Fibroblast of skin of abdomen (primary cell): ENCODE measurements at regions not wholly inside any gene's neighbourhood (a gene's known extent, or its start where the extent isn't known, plus 50 kb on each side); places are given as distances from the start of the nearest gene placed in this dataset.

ENCODE experiments used
- DNase-seq: peaks from one replicate; pipeline ENCODE4 v3.0.0-alpha.2; 2013

DNA sequence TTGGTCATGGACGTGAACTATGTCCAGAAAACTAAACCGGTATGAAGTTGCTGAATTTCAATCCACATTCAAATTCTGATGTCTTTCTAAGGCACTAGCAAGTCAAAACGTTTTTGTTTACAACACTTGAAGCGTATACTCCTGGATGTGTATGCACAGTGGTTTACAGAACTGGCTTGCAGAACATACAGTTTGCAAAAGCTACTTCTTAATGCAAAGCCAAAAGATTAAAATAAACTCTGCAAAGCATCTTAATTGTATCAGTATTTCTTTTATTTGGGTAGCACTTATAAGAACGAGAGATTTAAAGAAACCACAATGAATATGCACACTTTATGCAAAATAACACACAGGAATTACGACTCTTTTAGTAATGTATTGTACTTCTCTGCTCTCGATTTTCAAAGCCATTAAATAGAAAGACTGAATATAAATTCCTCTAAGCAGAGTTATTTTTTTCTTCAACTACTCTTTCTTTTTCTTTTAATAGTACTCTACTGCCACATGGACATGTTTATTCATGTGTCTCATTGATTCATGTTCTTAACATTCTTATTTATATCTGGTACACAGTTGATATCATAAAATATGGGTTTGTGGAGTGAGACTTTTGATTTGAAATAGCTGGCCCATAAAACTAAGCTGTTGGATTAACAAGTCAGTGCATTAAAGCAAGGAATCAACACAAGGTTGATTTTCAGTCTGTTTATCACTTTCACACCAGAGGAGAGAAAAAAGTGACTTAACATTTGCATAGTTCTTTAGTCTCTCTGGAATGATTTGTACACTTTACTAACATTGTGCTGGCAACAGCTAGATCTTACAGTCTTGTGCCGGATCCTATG, 189.4 kb upstream of the STEAP4 start:
- no peak for DNase-seq

DNA sequence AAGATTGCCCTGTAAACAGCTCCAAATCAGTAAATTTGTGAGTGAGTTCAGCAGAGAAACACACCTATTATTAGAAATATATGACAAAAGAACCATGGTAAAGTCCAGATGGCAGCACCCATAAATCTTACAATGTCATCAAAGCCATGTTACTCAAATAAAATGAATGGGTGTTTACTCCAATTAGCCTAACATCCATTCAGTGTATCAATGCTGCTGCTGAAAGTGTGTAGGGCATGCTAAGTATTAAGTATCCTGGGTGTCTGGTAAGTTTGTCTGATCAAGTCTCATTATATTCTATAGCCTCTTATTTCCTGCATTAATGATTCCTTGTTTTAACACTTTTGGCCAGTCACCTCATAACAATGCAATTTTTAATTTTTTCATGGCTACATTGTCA, 185.5 kb upstream of the STEAP4 start:
- no peak for DNase-seq

DNA sequence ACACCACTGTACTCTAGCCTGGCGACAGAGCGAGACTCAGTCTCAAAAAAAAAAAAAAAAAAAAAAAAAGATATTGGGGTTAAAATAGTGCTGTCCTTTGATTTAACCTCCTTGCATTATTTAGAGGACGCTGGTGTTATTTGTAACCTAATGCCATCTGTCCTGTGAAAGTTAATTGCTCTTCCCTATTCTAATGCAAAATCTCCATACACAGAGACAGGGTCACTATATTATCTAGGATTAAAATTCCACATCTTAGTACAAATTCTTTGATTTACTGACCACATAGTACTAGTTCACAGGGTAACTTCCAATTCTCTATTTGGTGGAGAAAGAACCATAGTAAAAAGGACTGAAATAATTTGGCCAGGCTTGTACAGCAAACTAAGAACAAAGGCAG, 184.2 kb upstream of the STEAP4 start:
- no peak for DNase-seq

DNA sequence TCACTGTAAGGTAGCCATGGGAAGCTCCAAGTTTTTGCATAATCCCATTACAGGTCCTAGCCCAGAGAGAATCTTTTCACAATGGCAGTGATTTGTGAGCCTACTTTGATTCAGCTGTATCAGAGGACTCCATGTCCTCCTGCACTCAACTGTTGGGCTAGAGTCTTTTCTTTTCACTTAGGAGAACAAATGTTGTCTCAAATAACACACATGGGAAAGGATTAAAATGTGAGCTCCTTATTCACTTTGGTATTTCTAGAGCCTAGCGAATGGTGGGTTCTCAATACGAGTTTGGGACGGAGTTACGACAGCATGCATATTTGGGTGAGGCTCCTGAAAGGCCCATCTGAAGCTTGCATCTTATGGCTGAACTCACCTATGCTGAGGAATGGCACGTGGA, 183.5 kb upstream of the STEAP4 start:
- DNase-seq: no peak

DNA sequence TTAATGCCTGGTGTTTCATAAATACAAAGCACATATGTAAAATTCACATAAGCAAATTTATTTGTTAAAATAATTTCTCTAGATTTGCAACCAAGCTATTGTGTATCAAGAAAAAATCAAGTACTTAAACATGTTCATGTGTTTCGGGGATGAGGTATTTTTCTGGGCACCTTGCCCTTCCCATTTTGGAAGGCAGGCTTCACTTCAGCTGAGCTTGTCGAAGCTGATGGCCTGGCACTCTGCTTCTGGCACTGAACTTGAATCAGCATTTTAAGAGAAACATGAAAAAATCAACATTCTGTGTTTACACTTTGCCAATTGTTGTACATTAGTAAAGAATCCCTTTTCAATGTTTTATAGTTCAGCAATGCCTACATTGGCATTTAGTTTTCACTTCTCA, 179.1 kb upstream of the STEAP4 start:
- DNase-seq: no peak

DNA sequence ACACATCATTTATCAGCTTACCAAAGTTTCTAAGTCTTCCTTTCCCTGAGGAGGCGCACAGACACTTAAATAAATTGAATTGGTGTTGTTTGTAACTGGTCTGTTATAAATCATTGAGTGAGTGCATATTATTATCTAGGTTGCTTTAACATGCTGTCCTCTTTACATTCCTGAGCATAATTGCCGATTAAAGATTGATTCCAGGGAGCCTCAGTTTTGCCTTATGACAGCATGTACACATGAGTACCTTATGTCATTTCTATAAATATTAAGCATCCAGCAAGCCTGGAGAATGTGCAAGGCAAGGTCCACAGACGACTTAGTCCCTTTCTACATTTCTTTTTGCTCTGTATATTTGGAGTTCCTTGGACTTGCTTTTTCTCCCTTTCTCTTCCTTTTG, 177.9 kb upstream of the STEAP4 start:
- no peak for DNase-seq

DNA sequence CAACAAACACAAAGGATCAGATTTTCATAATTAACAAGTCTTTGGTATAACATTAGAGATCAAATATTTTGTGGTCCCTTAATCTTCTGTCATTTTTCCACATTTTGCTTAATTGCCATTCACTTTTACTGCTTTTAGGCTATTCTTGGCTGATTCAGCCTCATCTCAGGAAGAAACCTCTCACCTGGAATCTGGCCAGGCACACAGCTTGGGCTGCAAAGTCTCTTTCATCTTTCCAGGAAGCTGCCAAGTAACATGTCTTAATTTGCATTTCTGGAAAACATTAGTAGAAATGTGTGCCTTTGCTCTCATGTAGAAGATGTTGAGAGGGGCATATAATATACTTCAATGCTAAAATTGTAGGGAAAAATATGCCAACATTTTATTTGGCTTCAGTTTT, 174.2 kb upstream of the STEAP4 start:
- DNase-seq: peak; percentile 0

DNA sequence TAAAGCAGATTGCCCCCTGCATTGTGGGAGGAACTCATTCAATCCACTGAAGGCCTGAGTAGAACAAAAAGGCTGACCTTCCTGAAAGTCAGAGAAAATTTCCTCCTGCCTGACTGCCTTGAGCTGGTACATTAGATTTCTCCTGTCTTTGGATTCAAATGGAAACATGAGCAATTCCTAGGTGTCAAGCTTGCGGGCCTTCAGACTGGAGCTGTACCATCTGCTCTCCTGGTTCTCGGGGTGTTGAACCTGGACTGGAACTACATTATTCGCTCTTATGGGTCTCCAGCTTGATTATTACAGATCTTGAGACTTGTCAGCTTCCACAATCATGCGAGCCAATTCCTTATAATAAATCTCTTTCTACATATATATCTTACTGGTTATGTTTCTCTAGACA, 173.6 kb upstream of the STEAP4 start:
- DNase-seq: no peak

DNA sequence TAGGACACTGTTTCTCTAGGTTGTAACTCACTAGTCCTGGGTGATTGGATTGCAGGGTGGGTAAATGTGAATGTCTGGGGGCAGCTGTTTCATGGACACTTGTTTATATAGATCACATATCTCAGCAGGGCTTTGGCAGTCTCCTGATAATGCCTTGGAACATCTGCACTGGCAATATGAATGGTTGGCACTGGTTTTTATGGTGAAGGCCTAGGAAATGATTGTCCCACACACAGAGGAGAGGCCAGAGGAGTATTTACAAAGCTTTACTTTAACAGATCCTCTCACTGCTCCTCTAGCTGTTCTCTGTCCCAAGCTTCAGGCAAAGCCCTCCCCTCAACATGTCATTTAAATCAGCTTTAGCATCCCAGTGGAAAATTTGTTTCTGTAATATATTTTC, 171.3 kb upstream of the STEAP4 start:
- DNase-seq: no peak

DNA sequence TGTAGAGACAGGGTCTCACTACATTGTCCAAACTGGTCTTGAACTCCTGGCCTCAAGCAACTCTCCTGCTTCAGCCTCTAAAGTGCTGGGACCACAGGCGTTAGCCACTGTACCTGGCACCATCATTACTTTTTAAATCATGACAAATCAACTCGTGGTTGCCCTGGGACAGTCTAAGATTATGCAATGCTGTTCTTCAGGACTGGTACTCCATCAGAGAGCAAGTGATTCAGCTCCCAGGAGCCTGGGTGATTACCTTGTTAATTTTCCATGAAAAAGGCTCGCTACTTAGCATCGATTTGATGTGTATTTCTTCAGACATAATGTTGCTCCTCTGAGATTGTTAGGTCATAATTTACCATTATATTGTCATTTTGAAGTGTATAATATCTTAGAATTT, 158.9 kb upstream of the STEAP4 start:
- no peak for DNase-seq

DNA sequence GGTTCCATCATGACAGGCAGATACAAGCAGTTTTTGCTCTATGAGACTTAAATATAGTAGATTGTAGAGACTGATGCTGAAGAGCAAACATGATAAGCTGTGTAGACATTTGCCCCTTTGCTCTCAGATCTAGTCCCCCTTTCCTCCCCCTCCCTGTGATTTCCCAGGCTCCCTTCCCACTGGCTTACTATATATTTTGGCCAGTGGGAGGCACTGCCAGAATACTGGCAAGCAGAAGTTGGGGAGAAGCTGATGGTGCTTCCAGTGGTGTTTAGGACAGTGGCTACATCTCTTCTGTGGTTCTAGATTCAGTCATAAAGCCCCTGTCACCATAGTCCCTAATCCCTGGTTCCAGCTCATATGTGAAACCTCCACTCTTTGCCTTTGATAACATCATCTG, 156.1 kb upstream of the STEAP4 start:
- DNase-seq: no peak

DNA sequence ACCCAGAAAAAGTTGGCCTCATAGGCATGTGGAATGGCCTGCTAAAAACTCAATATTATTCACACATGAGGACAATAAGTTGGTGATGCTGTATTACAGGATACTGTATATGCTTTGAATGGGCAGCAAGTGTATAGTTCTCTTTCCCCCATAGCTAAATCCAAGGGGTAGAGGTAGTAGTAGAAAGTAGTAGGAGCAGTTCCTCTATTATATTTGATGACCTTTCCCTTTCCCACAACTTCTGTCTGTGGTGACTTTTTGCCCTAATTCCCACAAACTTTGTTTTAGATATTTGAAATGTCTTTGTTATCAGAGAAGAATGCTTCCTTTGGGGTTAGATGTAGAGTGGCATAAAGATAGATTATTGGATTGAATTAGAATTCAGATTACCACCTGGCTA, 154.0 kb upstream of the STEAP4 start:
- DNase-seq: no peak

DNA sequence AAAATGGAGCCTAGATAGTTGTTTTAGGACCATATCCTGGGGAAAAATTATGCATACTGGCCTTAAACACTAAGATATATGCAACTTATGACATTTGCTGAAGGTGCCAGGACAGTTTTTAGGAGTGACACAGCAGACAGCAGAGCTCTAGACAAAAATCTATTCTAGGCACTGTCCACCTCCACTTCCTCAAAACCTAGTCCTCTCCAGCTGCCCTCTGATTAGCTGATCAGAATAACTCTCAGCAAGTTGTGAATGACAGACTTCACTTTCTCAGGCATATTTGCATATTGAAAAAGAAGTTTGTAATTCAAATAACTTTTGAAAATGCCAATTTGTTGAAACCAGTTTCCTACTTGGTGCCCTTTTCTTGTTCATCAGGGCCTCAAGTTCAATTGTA, 152.3 kb upstream of the STEAP4 start:
- DNase-seq: no peak

DNA sequence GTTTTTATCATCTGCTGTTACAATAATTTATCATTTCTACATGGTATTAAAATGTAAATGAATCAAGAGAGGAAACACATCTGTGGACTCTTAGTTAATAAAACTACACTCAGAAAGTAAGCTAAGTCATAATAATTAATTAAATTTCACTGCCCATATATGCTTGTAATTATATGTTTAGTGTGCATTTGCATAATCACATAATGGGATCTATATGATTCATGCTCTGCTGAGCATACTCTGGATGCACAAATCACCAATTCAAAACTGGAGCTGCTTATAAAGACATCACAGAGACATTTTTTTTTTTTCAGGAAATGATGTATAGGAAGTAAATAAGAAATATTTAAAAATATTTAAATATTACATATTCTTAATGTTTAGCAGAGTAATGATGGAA, 151.6 kb upstream of the STEAP4 start:
- no peak for DNase-seq

DNA sequence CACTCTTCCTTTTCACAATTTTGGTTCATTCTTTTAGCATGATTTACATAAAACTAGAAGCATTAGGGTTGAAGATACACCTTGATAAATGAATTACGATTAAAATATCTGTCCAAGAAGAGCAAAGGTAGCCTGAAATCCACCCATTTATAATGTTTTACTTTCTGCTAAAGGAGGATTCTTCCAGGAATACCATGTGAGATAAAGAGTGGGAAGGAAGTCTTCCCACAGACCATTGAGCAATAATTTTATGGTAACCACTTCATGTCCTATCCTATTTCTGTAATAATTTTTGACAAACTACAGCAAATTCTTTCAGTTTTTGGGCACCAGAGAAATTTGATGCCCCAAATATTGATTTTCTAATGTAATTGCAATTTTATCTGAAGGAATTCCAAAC, 150.6 kb upstream of the STEAP4 start:
- no peak for DNase-seq

DNA sequence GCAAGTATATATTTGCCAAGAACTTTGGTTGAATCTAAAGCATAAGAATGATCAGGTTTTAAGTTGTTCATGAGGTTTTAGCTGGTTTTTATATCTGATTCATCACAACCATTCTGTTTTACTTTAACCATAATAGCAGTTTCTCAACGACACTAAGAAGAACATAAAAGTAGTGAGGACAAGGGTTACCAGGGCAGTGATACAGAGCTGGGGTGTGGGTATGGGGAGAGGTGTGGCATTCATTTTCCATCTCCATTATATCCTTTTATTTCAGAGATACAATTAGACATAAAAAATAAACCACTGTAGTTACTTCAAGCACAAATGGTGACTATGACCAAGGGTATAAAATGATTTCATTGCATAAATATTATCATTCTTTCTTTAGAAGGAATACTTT, 149.8 kb upstream of the STEAP4 start:
- no peak for DNase-seq

DNA sequence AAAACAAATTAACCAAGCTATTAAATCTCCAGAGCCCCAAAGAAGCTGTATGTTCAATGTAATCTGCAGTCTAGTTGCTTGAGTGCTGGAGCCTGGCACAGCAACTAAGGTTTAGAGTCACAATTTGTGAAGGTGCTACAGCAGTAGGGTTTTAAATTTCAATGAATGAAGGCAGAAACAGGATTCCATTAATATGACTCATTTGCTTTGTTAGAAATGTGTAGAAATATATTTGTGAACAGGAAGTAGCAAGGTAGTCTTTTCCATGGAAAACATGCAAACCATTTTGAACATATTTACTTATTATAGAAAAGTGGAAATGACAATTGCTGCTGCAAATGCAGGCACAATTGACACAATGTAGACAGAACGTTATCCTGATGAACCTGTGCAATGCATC, 149.0 kb upstream of the STEAP4 start:
- no peak for DNase-seq

DNA sequence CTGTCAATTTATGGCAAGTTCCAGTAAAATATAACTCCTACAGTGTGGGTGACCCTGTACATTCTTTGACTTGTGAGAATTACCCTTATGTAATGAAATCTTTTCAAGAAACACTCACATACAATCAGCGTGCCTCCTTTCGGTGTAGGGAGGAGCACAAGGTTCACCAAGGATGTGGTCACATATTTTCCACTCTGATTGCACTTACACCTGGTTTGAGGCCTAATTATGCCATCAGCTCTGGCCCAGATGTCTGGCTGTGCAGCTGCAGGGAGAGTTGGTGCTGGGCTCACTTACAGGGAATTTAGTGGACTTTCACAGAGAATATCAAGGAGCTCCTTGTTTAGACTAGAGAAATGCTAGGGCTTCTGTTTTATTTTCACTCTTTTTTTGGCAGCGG, 146.0 kb upstream of the STEAP4 start:
- no peak for DNase-seq

DNA sequence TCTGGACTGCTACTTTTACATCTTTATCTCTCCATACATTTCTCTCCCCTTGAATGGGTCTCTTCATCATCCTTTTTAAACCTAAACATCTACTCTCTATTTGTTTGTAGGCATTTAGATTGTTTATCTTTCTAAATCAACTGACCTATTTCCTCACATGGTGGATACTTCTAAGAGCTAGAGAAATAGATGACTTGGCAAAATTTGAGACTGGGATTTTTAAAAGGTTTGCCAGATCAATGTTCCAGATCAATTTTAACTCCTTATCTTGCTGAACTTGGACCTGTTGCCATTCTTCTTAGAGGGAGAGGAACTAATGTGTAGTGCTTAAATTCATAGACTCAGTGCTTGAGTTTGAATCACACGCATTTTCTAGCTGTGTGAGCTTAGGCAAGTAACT, 144.2 kb upstream of the STEAP4 start:
- DNase-seq: no peak

DNA sequence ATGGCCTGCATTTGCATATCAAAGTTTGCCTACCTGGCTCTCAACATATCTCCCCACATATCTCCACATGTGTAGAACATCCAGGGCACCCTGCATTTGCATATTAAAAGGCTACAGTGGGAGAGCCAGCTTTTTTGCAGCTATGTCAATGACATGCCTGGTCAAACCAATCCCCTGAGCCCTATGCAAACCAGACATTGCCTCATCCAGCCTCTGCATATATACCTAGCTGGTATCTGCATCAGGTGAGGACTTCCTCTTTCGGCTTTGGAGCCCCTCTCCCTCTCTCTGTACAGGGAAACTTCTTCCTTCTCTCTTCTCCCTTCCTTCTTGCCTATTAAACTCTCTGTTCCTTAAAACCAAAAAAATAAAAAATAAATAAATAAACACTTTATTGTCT, 142.7 kb upstream of the STEAP4 start:
- no peak for DNase-seq

DNA sequence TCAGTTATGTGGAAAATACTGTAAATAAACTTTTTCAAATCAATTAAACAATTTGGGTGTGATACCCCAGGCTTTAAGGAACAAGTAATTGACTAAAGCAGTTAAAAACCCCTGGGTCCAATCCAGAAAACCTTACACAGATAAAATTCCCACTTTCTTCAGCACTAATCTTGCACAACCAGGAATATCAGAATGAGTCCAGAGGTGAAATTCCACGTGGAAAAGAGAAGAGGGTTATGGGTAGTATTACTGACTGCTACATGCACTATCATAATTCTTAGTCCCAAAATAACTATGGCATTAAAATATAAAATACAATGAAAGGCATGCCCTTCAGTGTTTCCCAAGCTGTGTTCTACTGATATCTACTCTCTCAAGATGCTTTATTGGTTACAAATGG, 135.7 kb upstream of the STEAP4 start:
- DNase-seq: no peak

DNA sequence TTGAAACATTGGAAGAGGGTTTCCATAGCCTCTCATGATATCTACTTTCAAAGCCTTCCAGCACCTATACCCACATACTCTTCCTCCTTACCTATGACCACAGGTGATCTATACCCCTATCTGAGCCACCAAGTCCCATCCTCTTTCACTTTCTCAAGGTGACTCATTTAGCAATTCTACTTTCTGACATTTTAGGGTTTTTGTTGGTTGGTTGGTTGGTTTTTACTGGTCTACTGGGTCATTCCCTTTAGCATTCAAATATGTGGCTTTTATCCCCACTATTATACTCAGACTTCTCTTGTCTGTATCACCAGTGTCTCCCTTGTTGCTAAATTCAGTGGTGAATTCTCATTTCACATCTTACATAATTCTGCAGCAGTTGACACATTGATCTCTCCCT, 130.4 kb upstream of the STEAP4 start:
- no peak for DNase-seq

DNA sequence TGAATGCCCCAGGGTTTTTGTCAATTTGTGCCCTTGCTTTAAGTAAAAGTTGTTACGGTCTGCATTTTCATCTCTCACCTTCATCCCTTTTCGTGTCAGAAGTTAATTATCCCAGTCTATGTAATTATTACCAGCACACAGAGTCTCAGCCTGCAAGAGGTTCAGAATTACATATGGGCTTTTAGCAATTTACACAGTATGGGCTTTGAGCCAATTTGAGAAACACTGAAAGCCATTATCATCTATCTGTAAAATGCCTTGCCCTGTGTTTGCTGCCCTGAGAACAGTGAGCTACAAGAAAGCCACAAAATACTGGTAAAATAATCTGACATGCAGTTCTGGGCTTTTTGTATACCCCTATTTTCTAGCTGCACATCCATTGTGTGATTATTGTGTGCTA, 125.6 kb upstream of the STEAP4 start:
- DNase-seq: no peak

DNA sequence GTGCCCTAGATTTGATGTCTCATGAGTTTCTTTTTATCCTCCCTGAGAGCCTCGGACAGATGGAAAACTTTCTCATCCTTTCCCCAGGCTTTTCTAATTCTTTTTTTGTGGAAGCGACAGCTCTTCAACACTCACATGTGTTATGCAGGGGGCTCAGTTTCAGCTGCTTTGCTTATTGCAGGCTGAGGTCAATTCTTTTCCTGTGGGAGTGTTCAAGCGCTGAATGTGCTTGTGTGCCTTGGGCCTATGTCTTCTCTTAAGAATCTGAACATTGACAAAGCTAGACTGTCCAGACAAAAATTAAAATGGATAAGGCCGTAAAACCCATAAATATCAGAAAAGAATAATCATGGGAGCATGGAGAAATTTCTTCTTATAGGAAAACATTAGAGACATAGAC, 125.2 kb upstream of the STEAP4 start:
- DNase-seq: no peak

DNA sequence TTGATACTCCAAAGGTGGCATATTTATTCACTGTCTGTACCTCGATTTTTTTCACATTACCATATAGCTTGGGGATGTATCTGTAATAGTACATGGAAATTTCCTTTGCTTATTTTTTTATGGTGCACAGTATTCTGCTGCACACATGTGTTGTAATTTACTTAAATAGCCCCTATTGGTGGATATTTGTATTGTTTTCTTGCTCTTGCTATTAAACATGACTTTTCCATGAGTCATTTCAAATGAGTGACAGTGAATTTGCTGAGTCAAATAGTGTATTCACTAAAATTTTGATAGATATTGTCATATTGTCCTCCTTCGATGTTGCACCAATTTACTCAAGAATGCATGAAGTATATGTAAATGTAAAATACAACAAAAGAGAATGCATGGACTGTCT, 122.7 kb upstream of the STEAP4 start:
- DNase-seq: no peak
